SU-DHL-6 (cell line): ENCODE measurements at regions not wholly inside any gene's neighbourhood (a gene's known extent, or its start where the extent isn't known, plus 50 kb on each side); places are given as distances from the start of the nearest gene placed in this dataset.

Source experiments
- EZH2phosphoT487 ChIP-seq: fragments of 200-600 bp; sonication (generic), shearing (Covaris generic); conservative IDR thresholded peaks from 2 replicates; pipeline ENCODE4 v1.6.1; 2018; ENCODE audit warnings: mild to moderate bottlenecking, antibody characterized with exemption, low read length, moderate library complexity, mixed read lengths
- TF ChIP-seq, protein P1 (sequence below): fragments of 200-600 bp; sonication (generic); IDR thresholded peaks from one replicate; pipeline ENCODE4 v1.5.1; 2017; ENCODE audit warnings: antibody characterized with exemption, mild to moderate bottlenecking, low read length, moderate library complexity; ENCODE audit not compliant: insufficient read depth, poor library complexity, severe bottlenecking

DNA sequence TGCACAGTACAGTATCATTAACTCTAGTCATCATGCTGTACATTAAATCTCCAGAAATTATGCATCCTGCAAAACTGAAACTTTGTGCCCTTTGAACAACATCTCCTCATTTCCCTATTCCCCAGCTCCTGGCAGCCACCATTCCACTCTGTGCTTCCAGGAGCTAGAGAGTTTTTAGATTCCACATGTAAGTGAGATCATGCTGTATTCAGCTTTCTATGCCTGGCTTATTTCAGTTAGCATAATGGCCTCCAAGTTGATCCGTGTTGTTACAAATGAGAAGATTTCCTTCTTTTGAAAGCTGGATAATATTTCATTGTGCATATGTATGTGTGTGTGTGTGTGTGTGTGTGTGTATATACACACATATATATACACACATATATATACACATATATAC is 86.9 kb upstream of the SLC24A3 start:
- TF ChIP-seq, protein P1, sequence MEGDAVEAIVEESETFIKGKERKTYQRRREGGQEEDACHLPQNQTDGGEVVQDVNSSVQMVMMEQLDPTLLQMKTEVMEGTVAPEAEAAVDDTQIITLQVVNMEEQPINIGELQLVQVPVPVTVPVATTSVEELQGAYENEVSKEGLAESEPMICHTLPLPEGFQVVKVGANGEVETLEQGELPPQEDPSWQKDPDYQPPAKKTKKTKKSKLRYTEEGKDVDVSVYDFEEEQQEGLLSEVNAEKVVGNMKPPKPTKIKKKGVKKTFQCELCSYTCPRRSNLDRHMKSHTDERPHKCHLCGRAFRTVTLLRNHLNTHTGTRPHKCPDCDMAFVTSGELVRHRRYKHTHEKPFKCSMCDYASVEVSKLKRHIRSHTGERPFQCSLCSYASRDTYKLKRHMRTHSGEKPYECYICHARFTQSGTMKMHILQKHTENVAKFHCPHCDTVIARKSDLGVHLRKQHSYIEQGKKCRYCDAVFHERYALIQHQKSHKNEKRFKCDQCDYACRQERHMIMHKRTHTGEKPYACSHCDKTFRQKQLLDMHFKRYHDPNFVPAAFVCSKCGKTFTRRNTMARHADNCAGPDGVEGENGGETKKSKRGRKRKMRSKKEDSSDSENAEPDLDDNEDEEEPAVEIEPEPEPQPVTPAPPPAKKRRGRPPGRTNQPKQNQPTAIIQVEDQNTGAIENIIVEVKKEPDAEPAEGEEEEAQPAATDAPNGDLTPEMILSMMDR = no peak
- TF ChIP-seq EZH2phosphoT487 = no peak
